ENCODE measurements at regions not wholly inside any gene's neighbourhood (a gene's known extent, or its start where the extent isn't known, plus 50 kb on each side); places are given as distances from the start of the nearest gene placed in this dataset.

DNA sequence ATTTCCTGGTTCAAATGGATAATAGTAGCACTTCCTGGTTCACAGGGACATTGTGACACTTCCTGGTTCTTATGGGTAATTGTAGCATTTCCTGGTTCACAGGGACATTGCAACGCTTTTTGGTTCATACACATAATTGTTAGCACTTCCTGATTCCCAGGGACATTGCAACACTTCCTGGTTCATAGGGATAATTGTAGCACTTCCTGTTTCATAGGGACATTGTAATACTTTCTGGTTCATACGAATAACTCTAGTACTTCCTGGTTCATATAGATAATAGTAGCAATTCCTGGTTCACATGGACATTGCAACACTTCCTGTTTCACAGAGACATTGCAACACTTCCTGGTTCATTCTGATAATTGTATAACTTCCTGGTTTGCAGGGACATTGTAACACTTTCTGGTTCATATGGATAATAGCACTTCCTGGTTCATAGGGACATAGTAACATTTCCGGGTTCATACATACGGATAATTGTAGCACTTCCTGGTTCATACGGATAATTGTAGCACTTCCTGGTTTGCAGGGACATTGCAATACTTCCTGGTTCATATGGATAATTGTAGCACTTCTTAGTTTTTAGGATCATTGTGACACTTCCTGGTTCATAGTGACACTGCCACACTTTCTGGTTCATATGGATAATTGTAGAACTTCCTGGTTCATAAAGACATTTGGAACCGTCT, 61.6 kb upstream of the CD99 start:
- TF ChIP-seq, protein P1, sequence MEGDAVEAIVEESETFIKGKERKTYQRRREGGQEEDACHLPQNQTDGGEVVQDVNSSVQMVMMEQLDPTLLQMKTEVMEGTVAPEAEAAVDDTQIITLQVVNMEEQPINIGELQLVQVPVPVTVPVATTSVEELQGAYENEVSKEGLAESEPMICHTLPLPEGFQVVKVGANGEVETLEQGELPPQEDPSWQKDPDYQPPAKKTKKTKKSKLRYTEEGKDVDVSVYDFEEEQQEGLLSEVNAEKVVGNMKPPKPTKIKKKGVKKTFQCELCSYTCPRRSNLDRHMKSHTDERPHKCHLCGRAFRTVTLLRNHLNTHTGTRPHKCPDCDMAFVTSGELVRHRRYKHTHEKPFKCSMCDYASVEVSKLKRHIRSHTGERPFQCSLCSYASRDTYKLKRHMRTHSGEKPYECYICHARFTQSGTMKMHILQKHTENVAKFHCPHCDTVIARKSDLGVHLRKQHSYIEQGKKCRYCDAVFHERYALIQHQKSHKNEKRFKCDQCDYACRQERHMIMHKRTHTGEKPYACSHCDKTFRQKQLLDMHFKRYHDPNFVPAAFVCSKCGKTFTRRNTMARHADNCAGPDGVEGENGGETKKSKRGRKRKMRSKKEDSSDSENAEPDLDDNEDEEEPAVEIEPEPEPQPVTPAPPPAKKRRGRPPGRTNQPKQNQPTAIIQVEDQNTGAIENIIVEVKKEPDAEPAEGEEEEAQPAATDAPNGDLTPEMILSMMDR (IDR thresholded peaks at IDR 0.05; ENCODE audit: control insufficient read depth, extremely low read depth, insufficient read depth): no peak
- H3K4me3 ChIP-seq (ENCODE audit: low read depth, low read length): no peak overlapping the region
- peak; percentile 76 for DNase-seq (ENCODE audit: low read depth)

DNA sequence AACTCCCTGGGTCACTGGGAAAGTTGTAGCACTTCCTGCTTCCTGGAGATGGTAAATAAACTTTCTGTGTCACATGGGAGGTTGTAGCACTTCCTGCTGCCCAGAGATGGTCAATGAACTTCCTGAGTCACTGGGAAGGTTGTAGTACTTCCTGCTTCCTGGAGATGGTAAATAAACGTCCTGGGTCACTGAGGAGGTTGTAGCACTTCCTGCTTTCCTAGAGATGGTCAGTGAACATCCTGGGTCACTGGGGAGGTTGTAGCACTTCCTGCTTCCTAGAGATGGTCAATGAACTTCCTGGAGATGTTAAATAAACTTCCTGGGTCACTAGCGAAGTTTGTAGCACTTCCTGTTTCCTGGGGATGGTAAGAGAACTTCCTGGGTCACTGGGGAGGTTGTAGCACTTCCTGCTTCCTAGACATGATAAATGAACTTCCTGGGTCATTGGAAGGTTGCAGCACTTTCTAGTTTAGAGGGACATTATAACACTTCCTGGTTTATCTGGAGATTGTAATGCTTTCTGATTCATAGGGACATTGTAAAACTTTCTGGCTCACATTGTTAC, 62.3 kb upstream of the CD99 start:
- peak; percentile 59 for DNase-seq (ENCODE audit: low read depth)
- TF ChIP-seq, protein P1 (IDR thresholded peaks at IDR 0.05; ENCODE audit: control insufficient read depth, extremely low read depth, insufficient read depth): no peak
- H3K4me3 ChIP-seq (ENCODE audit: low read depth, low read length): no peak overlapping the region

DNA sequence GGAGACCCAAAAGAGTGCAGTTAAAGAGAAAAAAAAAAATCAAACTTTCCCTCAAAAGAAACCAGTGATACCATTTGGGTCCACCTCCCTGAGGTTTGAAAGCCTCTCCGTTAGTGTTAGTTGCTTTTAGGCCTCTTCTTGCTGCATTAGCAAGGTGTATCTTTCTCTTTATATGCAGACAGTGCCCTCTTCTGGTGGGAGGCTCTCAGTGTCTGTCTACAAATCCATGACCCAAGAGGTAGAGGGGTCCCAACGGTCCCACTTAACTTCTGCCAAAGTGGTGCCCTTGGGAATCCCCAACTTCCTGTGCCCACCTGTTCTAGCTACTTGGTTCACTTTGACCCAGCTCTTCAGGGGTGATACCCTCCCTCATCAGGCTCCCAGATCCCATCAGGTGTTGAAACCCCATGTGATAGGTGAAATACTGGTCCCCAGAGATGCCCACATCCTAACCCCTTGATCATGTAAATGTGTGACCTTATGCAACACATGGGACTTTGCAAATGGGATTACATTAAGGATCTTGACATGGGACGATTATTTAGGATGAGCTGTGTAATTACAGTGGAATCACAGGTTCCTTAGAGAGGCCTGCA, 63.7 kb upstream of the CD99 start:
- DNase-seq (ENCODE audit: low read depth): no peak
- H3K4me3 ChIP-seq (ENCODE audit: low read depth, low read length): no peak overlapping the region
- TF ChIP-seq, protein P1 (IDR thresholded peaks at IDR 0.05; ENCODE audit: control insufficient read depth, extremely low read depth, insufficient read depth): peak; percentile 38

DNA sequence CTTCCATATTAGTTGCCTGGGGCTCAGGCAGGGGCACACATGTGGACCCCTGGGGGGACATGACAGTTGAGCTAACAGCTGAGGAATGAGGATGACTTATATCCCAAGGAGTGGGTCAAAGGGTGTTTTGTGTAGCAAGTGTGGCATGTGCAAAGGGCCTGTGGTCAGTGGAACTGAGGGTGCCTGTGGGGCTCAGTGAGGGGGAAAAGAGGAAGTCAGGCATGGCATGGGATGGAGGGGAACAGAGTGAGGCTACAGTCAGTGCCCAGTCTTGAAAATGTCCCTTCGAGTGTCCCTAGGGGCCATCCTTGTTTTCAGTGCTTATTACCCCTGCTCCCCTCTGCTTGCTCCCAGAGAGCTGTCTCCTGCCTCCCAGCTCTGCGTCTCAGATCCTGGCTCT, 64.3 kb upstream of the CD99 start:
- no peak overlapping the region for H3K4me3 ChIP-seq (ENCODE audit: low read depth, low read length)
- DNase-seq (ENCODE audit: low read depth): no peak
- TF ChIP-seq, protein P1 (IDR thresholded peaks at IDR 0.05; ENCODE audit: control insufficient read depth, extremely low read depth, insufficient read depth): no peak

DNA sequence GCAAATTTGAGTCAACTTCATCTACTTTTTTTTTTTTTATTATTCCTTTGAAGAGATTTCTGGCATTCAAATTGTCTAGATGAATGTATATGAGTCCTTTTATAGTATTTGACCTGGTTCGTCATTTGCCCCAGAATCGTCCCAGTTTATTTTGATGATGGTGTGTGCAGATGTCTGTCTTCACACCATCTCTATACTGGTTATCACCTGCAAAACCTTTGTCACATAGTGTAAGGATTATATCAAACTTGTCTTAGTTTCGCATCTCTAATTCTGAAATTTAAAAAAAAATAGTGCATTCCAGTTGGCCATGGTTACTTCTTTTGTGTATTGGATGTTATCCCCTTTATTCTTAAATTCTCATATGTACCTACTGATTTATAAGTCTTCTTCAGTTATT, 70.5 kb upstream of the CD99 start:
- DNase-seq (ENCODE audit: low read depth): no peak
- TF ChIP-seq, protein P1 (IDR thresholded peaks at IDR 0.05; ENCODE audit: control insufficient read depth, extremely low read depth, insufficient read depth): no peak
- H3K4me3 ChIP-seq (ENCODE audit: low read depth, low read length): no peak overlapping the region

DNA sequence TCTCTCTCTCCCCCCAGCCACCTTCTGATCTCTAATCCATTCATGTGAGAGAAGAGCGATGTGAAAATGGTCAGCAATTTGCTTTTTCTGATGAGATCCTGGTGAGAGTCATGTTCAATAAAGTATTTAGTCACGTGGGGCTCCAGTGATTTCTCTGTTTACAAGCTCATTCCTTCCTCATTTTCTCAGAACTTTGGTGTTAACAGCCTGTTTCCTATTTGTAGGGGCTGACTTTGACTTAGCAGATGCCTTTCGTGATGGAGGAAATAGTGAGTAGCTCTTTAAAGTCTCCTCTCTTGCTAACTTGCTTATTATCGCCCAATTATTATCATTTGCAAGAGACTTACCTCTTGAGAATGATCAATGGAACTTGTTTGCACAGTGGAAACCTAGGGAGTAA, 72.6 kb upstream of the CD99 start:
- H3K4me3 ChIP-seq (ENCODE audit: low read depth, low read length): no peak overlapping the region

More for the DNA sequence above, 72.6 kb upstream of the CD99 start:
- TF ChIP-seq, protein P1 (IDR thresholded peaks at IDR 0.05; ENCODE audit: control insufficient read depth, extremely low read depth, insufficient read depth): no peak
- no peak for DNase-seq (ENCODE audit: low read depth)
